Astrocyte of the spinal cord (primary cell): ENCODE measurements at regions not wholly inside any gene's neighbourhood (a gene's known extent, or its start where the extent isn't known, plus 50 kb on each side); places are given as distances from the start of the nearest gene placed in this dataset.
A peak's percentile ranks its signal among the peaks of the same experiment; 100 is the strongest.

Experiments used
- DNase-seq: peaks from one replicate; pipeline ENCODE4 v3.0.0; 2011; ENCODE audit warnings: low read depth, low spot score
- H3K4me3 ChIP-seq: 2 replicates; pipeline ENCODE4 v1.5.1; 2011; ENCODE audit warnings: low read depth, mild to moderate bottlenecking, low read length, moderate library complexity
- in situ Hi-C: cut with HindIII; loops from 2 replicates; pipeline ENCODE4 v1.10.0; 2017; ENCODE audit warnings: low sequenced_read_pairs
- TF ChIP-seq, protein P1 (sequence below): IDR thresholded peaks from 2 replicates; pipeline ENCODE4 v1.5.1; 2012; ENCODE audit warnings: low read depth, mild to moderate bottlenecking, low read length, inconsistent platforms

DNA sequence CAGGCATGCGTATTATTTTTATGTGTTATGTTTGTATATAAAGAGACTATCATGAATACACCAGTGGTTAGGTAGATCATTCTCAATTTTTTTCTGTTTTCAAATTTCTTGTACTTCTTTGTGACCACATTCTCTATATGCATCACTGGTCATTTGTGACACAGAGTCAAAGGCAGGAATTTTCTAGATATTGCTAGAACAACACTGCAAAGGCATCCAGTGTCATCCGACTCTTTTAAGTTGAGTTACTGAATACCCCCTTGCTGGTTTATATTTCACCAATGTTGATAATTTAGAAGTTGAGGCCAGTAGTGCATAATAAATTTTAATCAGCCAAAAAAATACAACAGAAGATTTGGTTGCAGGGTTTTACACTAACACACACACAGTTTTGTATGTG is 351.8 kb downstream of the CASP12 start:
- DNase-seq: no peak
- TF ChIP-seq, protein P1, sequence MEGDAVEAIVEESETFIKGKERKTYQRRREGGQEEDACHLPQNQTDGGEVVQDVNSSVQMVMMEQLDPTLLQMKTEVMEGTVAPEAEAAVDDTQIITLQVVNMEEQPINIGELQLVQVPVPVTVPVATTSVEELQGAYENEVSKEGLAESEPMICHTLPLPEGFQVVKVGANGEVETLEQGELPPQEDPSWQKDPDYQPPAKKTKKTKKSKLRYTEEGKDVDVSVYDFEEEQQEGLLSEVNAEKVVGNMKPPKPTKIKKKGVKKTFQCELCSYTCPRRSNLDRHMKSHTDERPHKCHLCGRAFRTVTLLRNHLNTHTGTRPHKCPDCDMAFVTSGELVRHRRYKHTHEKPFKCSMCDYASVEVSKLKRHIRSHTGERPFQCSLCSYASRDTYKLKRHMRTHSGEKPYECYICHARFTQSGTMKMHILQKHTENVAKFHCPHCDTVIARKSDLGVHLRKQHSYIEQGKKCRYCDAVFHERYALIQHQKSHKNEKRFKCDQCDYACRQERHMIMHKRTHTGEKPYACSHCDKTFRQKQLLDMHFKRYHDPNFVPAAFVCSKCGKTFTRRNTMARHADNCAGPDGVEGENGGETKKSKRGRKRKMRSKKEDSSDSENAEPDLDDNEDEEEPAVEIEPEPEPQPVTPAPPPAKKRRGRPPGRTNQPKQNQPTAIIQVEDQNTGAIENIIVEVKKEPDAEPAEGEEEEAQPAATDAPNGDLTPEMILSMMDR: no peak
- in situ Hi-C loops: no loop called here
- no peak overlapping the region for H3K4me3 ChIP-seq

DNA sequence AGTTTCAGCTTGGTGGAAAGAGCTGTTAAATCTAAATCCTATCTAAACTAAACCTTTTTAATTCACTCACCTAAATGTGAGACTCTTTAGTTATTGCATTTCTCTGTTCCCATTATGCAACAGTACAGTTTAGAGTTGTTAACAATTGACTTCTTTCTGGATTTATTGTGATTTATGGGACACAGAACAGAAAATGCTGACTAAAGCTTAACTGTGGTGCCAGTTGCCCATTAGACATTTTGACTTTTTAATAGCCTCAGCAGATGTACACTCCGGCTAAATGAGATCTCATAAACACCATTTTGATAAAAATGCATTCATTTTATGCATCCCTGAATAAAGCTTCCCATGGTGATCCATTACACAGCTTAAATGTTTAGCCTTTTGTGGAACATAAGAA is 356.6 kb downstream of the CASP12 start:
- TF ChIP-seq, protein P1: no peak
- no peak for DNase-seq
- in situ Hi-C loops: no loop called here
- H3K4me3 ChIP-seq: no peak overlapping the region

DNA sequence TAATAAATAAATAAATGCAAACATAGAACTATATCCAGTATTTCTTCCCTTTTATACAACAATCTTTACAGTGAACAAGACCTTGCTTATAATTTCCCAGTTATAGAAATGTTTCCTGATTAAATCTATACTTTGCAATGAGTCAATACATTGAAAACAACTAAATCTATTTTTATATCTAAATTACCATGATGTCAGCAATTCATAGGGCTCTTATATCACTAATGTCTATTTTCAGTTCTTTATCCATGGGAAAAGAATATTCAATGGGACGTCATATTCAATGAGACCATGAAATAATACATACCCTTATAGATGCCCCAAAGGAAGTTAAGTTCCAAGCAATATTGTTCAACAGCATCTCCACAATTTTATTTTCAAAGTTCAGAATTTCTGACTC is 359.9 kb downstream of the CASP12 start:
- TF ChIP-seq, protein P1: no peak
- in situ Hi-C loops: no loop called here
- no peak overlapping the region for H3K4me3 ChIP-seq
- DNase-seq: no peak

DNA sequence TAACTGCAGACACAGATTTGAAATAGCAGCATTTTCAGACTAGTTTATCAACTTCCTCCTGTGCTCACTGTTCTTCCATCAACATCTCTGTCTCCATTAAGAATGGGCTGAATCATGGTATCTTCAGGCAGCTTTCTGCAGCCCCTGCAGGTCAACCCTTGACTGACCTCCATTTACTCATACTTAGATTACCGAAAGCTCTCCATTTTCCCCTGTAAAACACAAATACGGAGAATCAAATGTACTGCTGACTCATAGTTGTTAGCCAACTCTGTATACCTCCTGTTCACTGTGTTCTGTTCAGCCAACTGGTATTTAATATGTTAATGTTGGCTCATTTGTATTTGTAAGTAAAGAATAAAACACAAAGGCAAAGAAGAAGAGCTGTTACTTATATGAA is 364.0 kb downstream of the CASP12 start:
- DNase-seq: peak; percentile 68
- in situ Hi-C loops: no loop called here

DNA sequence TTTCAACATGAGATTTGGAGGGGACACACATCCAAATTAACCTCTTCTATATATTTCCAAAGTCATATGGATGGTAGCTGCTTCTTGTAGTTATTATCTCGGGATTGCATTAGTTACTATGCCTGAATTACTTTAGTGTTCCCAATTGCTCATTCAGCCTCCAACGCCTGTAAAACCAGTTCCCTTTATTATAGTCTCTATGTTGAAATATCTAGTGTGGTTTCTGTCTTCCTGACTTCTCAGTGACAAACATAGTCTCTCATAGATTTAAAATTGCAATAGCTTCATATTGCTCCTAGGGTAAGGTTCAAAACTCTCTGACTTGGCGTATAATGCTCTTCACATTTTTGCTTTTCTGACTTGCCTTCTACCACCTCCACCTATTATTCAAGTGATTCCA is 366.4 kb downstream of the CASP12 start:
- DNase-seq: no peak
- TF ChIP-seq, protein P1: no peak
- H3K4me3 ChIP-seq: no peak overlapping the region
- in situ Hi-C loops: no loop called here

More for the DNA sequence above, 364.0 kb downstream of the CASP12 start:
- no peak overlapping the region for H3K4me3 ChIP-seq
- TF ChIP-seq, protein P1: no peak

DNA sequence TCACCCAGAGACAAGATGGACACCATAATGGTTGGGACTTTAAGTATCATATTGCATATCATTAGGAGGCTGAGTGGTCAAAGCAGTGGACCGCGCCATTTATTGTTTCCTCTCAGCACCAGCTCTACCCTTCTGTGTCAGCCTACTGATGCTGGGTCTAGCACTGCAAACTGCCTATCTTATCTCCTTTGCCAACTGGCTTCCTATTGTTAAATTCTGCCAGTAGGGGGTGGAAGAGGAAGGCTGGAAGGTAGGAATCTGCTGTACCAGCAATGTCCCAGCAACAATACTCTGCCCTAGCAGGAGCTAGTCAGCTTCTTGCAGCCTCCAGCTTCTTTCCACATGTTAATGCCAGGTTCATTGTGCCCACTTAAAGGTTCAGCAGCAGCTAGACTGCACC is 367.1 kb upstream of the PDGFD start:
- TF ChIP-seq, protein P1: peak; percentile 18
- DNase-seq: no peak
- in situ Hi-C loops: no loop called here
- H3K4me3 ChIP-seq: no peak overlapping the region

DNA sequence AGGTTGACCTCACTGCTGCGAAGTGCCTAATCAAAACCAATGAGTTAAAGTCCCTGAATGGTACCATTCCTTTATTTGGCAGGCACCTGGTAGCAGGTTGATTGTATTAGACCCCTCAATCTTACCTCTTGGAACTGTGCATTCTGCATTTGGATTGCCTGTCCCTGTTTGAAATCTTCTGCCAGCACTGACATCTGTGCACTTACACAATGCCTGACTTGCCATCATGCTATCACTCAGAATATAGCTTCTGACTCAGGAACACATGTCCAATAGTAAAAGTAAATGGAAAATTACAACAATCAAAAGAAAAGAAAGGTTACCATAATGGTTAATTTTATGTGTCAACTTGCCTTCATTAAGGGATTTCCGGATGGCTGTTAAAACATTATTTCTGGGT is 366.0 kb upstream of the PDGFD start:
- TF ChIP-seq, protein P1: no peak
- H3K4me3 ChIP-seq: no peak overlapping the region
- DNase-seq: no peak
- in situ Hi-C loops: no loop called here
